ENCODE measurements at regions not wholly inside any gene's neighbourhood (a gene's known extent, or its start where the extent isn't known, plus 50 kb on each side); places are given as distances from the start of the nearest gene placed in this dataset.
"Not testable (repeated sequence)": the region's sequence is repeated elsewhere in the genome, so short reads cannot be mapped to it uniquely, and the experiment has no call there.

- not testable (repeated sequence) for DNase-seq
These were observed 485.7 kb downstream of the GOLGA6L6 start for GRCh38 chr15:20055921-20056320.

- DNase-seq = not testable (repeated sequence)
These were observed 493.4 kb downstream of the GOLGA6L6 start for GRCh38 chr15:20048189-20048588.

DNA sequence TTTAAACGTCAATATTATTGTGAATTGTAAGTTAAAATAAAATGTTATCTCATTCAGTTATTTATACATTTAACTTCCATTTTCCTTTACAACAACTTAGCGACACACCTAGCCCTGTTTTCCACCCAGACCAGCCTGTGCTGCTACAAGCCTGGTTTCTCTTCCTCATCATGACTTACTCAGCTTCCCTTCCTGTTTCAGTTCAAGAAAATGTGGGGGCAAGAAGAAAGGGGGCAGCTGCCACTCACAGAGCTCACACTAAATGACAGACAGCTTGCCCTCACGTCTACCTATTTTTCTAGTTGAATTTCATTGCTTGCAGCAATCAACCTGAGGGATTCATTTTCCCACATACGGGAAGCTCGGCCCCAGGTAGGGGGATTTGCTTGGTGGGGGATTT is 496.4 kb downstream of the GOLGA6L6 start:
- DNase-seq = not testable (repeated sequence)

- DNase-seq = not testable (repeated sequence)
These were observed 500.9 kb downstream of the GOLGA6L6 start for GRCh38 chr15:20040691-20041090.

GRCh38 chr15:20025040-20025439 is 516.6 kb downstream of the GOLGA6L6 start:
- DNase-seq = not testable (repeated sequence)

- not testable (repeated sequence) for DNase-seq
These were observed 519.3 kb downstream of the GOLGA6L6 start for GRCh38 chr15:20022349-20022748.

GRCh38 chr15:20021351-20021750 is 520.2 kb downstream of the GOLGA6L6 start:
- not testable (repeated sequence) for DNase-seq

DNA sequence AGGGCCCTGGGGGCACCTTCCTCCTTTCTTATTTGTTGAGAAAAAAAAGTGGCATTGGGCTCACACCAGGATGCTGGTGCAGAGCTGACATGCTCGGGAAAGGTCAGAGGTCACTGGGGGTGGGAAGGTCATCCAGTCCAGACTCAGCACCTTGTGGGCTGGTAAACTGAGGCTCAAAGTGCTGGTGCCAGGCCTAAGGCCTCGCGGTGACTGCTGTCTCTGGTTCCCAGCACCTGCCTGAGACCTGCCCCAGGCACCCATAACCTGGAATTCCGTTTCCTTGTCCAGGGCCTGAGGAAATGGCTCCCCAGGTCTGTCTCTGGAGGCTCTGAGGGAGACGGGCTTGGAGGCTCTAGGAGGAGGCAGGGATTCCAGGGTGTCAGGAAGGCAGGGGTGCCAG is 521.0 kb downstream of the GOLGA6L6 start:
- DNase-seq = not testable (repeated sequence)

DNA sequence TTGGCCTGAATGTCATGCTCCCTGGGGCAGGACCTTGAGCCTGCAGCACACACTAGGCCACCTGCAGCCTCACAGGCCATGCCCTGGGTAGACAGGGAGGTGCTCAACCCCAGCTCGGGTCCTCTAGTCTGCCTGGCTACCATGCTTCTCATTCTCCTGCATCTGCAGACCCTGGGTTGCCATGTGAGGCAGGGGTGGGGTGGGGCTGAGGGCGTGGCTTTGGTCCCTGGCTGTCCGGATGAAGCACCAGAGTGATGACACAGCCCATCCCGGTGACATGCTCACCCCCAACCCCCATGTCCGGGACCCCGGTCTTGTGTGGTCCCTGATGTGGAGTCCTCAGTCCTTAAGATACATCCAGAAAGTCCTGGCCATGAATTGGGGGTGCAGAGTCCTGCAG is 521.8 kb downstream of the GOLGA6L6 start:
- not testable (repeated sequence) for DNase-seq

- not testable (repeated sequence) for DNase-seq
These were observed 524.0 kb downstream of the GOLGA6L6 start for GRCh38 chr15:20017581-20017980.

GRCh38 chr15:20016941-20017340 is 524.7 kb downstream of the GOLGA6L6 start:
- DNase-seq = not testable (repeated sequence)

DNA sequence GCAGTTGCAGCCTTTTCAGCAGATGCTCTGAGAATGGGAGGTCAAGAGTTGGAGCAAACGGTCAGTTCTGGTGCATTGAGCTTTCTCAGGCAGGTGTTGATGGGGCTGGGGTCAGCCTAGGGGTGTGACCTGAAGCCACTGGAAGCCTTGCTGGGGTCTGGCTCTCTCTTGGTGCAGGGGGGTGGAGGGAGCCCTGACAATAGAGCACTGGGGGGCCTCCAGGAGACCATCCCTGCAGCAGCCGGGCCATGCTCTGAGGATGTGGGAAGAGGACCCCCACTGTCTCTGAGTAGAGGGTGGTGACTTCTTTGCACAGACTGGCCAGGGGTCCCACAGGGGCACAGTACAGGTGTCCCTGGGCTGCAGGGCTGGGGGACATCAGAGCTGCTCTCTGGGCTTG is 528.8 kb downstream of the GOLGA6L6 start:
- DNase-seq = not testable (repeated sequence)

- not testable (repeated sequence) for DNase-seq
These were observed 530.8 kb downstream of the GOLGA6L6 start for GRCh38 chr15:20010759-20011158.

GRCh38 chr15:20009619-20010018 is 532.0 kb downstream of the GOLGA6L6 start:
- DNase-seq = not testable (repeated sequence)

DNA sequence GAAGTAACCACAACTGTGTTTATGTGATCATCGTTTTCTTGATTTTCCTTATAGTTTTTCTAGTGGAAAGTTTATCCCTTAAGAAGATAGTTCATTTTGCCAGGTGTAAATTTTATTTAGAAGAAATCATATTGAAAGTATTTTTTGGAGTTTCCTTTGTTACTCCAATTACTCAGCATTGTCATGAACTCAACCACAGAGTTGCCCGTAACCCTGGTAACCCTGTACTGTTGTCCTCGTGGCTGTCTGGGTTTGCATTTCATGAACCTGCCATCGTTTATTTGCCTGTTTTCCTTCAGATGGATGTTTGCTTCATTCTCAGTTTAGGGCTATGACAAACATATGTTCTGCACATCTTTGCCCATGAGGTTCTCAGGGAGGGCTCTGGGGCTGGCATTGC is 534.3 kb downstream of the GOLGA6L6 start:
- not testable (repeated sequence) for DNase-seq

GRCh38 chr15:20003471-20003870 is 538.1 kb downstream of the GOLGA6L6 start:
- DNase-seq = not testable (repeated sequence)

DNA sequence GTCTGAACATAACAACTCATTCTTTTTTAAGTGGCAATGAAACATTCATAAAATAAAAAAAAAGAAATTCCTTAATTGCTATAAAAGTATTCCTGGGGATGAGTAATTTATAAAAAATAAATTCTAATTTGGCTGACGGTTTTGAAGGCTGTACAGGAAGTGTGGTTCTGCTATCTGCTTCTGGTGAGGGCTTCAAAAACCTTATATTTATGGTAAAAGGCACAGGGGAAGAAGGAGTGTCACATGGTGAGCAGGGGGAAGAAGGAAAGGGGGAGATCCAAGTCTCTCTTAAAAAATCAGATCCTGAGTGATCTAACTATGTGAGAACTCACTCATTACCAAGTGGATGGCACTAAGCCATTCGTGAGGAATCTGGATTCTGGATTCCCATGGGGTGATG is 539.0 kb downstream of the GOLGA6L6 start:
- DNase-seq = not testable (repeated sequence)

DNA sequence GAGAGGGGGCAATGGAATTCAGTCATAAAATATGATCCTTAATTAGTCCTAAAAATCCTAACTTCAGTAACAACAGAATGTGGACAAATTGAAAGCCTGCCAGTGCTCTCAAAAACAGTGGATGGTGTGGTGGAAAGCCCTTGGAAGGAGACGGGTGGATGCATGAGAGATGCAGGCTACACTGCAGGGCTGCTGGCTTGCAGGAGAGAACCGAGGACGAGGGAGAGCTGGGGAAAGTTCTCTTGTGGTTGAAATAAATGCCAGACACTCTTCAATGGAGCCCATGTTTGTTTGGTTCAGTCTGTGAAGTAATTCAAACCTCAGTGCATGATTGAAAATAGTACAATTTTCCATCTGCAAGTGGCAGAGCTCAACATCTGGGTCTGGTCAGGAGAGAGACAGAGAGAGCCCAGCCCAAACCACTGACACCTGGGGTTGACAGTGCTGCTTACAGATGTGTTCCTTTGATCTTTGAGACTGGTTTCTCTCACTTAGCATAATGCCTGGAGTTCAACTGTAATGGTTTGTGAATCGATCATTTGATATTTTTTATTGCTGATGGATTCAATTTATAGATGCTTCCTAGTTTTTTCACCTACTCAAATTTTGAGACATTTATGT is 544.9 kb downstream of the GOLGA6L6 start:
- not testable (repeated sequence) for DNase-seq

DNA sequence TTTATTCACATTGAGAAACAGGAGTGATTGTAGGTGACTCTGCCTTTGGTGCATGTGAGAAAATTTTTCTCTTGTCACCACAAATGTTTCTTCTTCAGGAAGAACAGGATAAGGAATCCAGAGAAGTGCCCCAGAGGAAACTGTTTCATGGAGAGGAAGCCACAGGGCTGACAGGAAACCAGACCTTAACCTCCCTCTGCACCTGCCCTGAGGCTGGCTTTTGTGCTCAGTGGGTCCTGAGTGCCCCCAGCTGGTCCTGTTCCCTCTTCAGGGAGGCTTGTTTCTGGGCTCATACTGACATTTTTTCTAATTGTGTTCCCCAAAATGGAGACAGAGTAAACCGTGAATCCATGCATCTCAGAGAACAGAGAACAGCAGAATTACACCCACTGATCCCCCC is 546.3 kb downstream of the GOLGA6L6 start:
- DNase-seq = not testable (repeated sequence)

DNA sequence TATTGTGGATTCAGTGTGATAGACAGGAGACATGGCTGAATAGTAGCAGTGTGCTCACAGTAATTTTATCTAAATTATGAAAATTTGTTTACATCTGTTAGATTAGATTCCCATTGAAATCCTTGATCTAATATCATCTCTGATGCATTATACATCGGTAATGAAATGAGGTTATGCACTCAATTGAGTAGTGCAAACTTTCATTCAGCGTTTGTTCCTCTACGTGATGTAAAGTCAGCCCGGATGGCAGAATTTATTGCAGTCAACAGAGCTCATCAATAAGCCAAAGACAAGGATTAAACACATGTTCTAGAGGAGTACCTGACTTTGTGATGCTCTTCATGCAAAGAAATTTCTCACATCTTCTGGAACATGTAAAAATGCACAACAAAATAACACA is 549.2 kb downstream of the GOLGA6L6 start:
- DNase-seq = no peak

DNA sequence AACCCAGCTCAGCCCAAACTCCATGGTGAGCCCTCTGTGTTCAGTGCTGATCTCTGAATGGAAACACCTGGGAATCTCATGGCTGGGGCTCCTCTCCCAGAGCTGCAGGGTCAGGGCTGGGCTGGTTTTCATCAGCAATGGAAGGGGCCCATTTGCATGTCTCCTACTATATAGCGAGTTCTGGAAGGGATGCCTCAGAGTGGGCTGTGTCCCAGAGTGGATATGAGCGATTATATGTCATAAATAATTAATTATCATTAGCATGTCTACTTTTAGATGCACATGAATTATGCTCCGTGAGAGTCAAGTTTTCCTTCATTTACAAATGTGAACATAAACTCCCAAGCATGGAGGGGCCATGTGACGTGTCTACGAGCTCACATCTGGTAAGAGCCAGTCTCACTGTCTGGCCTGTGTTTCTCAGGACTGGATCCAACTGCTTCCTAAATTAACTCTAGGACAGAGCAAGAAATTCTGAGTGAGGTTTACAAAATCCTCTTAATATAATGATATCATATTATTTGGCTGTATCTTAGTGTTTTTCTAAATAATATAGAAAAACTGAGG is 553.4 kb downstream of the GOLGA6L6 start:
- no peak for DNase-seq

DNA sequence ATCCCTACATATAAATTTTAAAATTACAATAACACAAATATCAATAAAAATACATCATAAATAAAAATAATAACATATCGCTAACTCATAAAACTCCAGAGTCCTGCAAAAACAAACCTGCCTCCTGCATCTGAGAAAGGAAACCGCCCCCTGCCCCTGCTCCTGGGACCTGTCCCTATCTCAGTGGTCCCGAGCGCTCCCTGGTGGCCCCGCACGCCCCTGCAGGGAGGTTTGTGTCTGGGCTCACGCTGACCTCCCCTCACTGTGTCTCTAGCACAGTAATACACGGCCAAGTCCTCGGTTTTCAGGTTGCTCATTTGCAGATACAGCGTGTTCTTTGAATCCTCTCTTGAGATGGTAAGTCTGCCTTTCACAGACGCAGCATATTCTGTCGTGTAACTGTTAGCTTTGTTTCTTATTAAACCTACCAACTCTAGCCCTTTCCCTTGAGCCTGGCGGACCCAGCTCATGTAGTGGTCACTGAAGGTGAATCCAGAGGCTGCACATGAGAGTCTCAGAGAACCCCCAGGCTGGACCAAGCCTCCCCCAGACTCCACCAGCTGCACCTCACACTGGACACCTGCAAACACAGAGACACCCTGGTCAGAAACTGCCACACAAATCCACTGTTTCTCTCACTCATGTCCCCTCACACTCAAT is 554.1 kb downstream of the GOLGA6L6 start:
- DNase-seq = no peak

DNA sequence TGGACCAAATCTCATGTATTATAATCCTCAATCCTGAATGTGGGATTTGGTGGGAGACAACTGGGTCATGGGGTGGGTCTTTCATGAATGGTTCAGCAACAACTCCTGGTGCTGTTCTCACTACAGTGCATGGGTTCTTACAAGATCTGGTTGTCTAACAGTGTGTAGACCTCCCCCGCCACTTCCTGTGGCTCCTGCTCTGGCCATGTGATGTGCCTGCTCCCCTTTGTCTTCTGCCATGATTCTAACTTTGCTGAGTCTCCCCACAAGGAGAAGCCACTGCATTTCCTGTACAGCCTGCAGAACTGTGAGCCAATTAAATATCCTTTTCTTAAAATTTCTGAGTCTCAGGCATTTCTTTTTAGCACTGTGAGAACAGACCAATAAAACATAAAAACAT is 557.5 kb downstream of the GOLGA6L6 start:
- DNase-seq = no peak

DNA sequence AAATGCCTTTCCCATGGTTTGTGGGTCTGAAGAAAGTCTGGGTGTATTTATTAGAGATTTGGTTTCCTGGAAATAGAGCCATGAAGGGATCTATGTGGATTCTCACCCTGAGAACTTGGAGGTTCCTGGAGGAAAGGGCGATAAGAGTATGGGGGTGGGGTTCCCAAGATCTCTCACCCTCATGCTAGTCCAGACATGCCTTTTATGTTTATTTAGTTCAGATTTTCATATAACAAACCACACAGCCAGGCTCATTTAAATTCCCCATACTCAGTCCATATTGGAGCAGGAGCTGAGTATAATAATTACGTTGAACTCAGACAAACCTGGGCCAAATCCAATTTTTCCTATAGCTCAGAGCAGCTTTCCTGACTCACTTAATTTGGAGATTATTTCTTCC is 566.6 kb downstream of the GOLGA6L6 start:
- no peak for DNase-seq
